ENCODE measurements at regions not wholly inside any gene's neighbourhood (a gene's known extent, or its start where the extent isn't known, plus 50 kb on each side); places are given as distances from the start of the nearest gene placed in this dataset.

- H2BK15ac ChIP-seq (replicated peaks; ENCODE audit: low read depth): no peak overlapping the region
- H3K4ac ChIP-seq (ENCODE audit: low read depth, low read length): no peak overlapping the region
- no peak overlapping the region for H3K9ac ChIP-seq (ENCODE audit: low read length)
- DNase-seq: no peak
- no peak overlapping the region for H3K56ac ChIP-seq (ENCODE audit: low read length)
- H3K18ac ChIP-seq (ENCODE audit: low read length): no peak overlapping the region
- H2BK120ac ChIP-seq (ENCODE audit: low read depth, low read length): no peak overlapping the region
- H3K79me1 ChIP-seq (ENCODE audit: low read length): no peaks in the 10 kb centered on the region
- no peak overlapping the region for H3K27ac ChIP-seq (ENCODE audit: low read depth, low read length)
- no peak overlapping the region for H2AK5ac ChIP-seq (ENCODE audit: low read length)
- peaks cover 3% of the 10 kb centered on the region for H3K4me1 ChIP-seq (ENCODE audit: control insufficient read depth, low read depth, low read length)
- H3K79me2 ChIP-seq (ENCODE audit: control insufficient read depth, insufficient read depth, low read length): no peaks in the 10 kb centered on the region
- no peak overlapping the region for H4K5ac ChIP-seq (ENCODE audit: low read length)
- no peak overlapping the region for H3K4me3 ChIP-seq (ENCODE audit: low read length)
- H3K4me2 ChIP-seq (ENCODE audit: low read length): no peak overlapping the region
- H4K8ac ChIP-seq (ENCODE audit: low read depth, low read length): no peak overlapping the region
- no CpG with 5 or more reads among the region's 3 CpGs for WGBS (ENCODE audit: extremely low coverage, insufficient coverage, low lambda C conversion rate)
- no peak overlapping the region for H3K23ac ChIP-seq (ENCODE audit: low read length)
- no peaks in the 10 kb centered on the region for H3K27me3 ChIP-seq (ENCODE audit: insufficient read depth, low read length, poor library complexity)
- no peak overlapping the region for H2BK5ac ChIP-seq (ENCODE audit: low read length)
- no peaks in the 10 kb centered on the region for H3K36me3 ChIP-seq (ENCODE audit: control insufficient read depth, insufficient read depth, low read length)
Observed at GRCh38 chr11:8740129-8740528, 57.5 kb downstream of the RPL27A start.

GRCh38 chr11:8744423-8744822 lies 61.8 kb downstream of the RPL27A start:
- H3K56ac ChIP-seq (ENCODE audit: low read length): no peak overlapping the region
- no peak overlapping the region for H3K4me2 ChIP-seq (ENCODE audit: low read length)
- H3K18ac ChIP-seq (ENCODE audit: low read length): no peak overlapping the region
- H3K79me1 ChIP-seq (ENCODE audit: low read length): no peaks in the 10 kb centered on the region
- no peak for DNase-seq
- no peak overlapping the region for H2BK15ac ChIP-seq (replicated peaks; ENCODE audit: low read depth)
- H3K27ac ChIP-seq (ENCODE audit: low read depth, low read length): no peak overlapping the region
- peaks cover 4% of the 10 kb centered on the region for H3K4me1 ChIP-seq (ENCODE audit: control insufficient read depth, low read depth, low read length)
- H3K27me3 ChIP-seq (ENCODE audit: insufficient read depth, low read length, poor library complexity): no peaks in the 10 kb centered on the region
- no peak overlapping the region for H4K8ac ChIP-seq (ENCODE audit: low read depth, low read length)
- no peak overlapping the region for H3K4ac ChIP-seq (ENCODE audit: low read depth, low read length)
- H3K79me2 ChIP-seq (ENCODE audit: control insufficient read depth, insufficient read depth, low read length): no peaks in the 10 kb centered on the region
- no peak overlapping the region for H2AK5ac ChIP-seq (ENCODE audit: low read length)
- H3K36me3 ChIP-seq (ENCODE audit: control insufficient read depth, insufficient read depth, low read length): no peaks in the 10 kb centered on the region
- H2BK5ac ChIP-seq (ENCODE audit: low read length): no peak overlapping the region
- no peak overlapping the region for H2BK120ac ChIP-seq (ENCODE audit: low read depth, low read length)
- no CpG with 5 or more reads among the region's 1 CpG for WGBS (ENCODE audit: extremely low coverage, insufficient coverage, low lambda C conversion rate)
- H3K23ac ChIP-seq (ENCODE audit: low read length): no peak overlapping the region
- no peak overlapping the region for H4K5ac ChIP-seq (ENCODE audit: low read length)
- H3K9ac ChIP-seq (ENCODE audit: low read length): no peak overlapping the region
- no peak overlapping the region for H3K4me3 ChIP-seq (ENCODE audit: low read length)

GRCh38 chr11:8745431-8746253 lies 63.0 kb downstream of the RPL27A start:
- no peak overlapping the region for H2BK15ac ChIP-seq (replicated peaks; ENCODE audit: low read depth)
- H2BK120ac ChIP-seq (ENCODE audit: low read depth, low read length): no peak overlapping the region
- no CpG with 5 or more reads among the region's 6 CpGs for WGBS (ENCODE audit: extremely low coverage, insufficient coverage, low lambda C conversion rate)
- H3K56ac ChIP-seq (ENCODE audit: low read length): peak overlapping the region; percentile 62
- H2AK5ac ChIP-seq (ENCODE audit: low read length): no peak overlapping the region
- no peak overlapping the region for H4K5ac ChIP-seq (ENCODE audit: low read length)
- H4K8ac ChIP-seq (ENCODE audit: low read depth, low read length): no peak overlapping the region
- no peak overlapping the region for H3K9ac ChIP-seq (ENCODE audit: low read length)
- peaks cover 4% of the 10 kb centered on the region for H3K4me1 ChIP-seq (ENCODE audit: control insufficient read depth, low read depth, low read length)
- H3K36me3 ChIP-seq (ENCODE audit: control insufficient read depth, insufficient read depth, low read length): no peaks in the 10 kb centered on the region
- peak; percentile 90 for DNase-seq
- H3K4me2 ChIP-seq (ENCODE audit: low read length): no peak overlapping the region
- peak overlapping the region; percentile 16 for H3K18ac ChIP-seq (ENCODE audit: low read length)
- peak overlapping the region; percentile 4 for H3K27ac ChIP-seq (ENCODE audit: low read depth, low read length)
- no peak overlapping the region for H2BK5ac ChIP-seq (ENCODE audit: low read length)
- H3K4me3 ChIP-seq (ENCODE audit: low read length): no peak overlapping the region
- H3K4ac ChIP-seq (ENCODE audit: low read depth, low read length): no peak overlapping the region
- H3K79me1 ChIP-seq (ENCODE audit: low read length): no peaks in the 10 kb centered on the region
- H3K23ac ChIP-seq (ENCODE audit: low read length): no peak overlapping the region
- no peaks in the 10 kb centered on the region for H3K27me3 ChIP-seq (ENCODE audit: insufficient read depth, low read length, poor library complexity)
- no peaks in the 10 kb centered on the region for H3K79me2 ChIP-seq (ENCODE audit: control insufficient read depth, insufficient read depth, low read length)

GRCh38 chr11:8746331-8746974 lies 63.9 kb downstream of the RPL27A start:
- H4K8ac ChIP-seq (ENCODE audit: low read depth, low read length): no peak overlapping the region
- no peak overlapping the region for H2BK5ac ChIP-seq (ENCODE audit: low read length)
- H3K4me1 ChIP-seq (ENCODE audit: control insufficient read depth, low read depth, low read length): peaks cover 4% of the 10 kb centered on the region
- H3K4me3 ChIP-seq (ENCODE audit: low read length): no peak overlapping the region
- no peaks in the 10 kb centered on the region for H3K79me2 ChIP-seq (ENCODE audit: control insufficient read depth, insufficient read depth, low read length)
- no peak overlapping the region for H4K5ac ChIP-seq (ENCODE audit: low read length)
- H3K4me2 ChIP-seq (ENCODE audit: low read length): no peak overlapping the region
- H3K27ac ChIP-seq (ENCODE audit: low read depth, low read length): no peak overlapping the region
- no peak overlapping the region for H3K23ac ChIP-seq (ENCODE audit: low read length)
- H2BK120ac ChIP-seq (ENCODE audit: low read depth, low read length): no peak overlapping the region
- WGBS (ENCODE audit: extremely low coverage, insufficient coverage, low lambda C conversion rate): no CpG with 5 or more reads among the region's 2 CpGs
- H3K4ac ChIP-seq (ENCODE audit: low read depth, low read length): no peak overlapping the region
- no peaks in the 10 kb centered on the region for H3K27me3 ChIP-seq (ENCODE audit: insufficient read depth, low read length, poor library complexity)
- peak overlapping the region; percentile 62 for H3K56ac ChIP-seq (ENCODE audit: low read length)
- no peak for DNase-seq
- H2AK5ac ChIP-seq (ENCODE audit: low read length): no peak overlapping the region
- no peak overlapping the region for H3K9ac ChIP-seq (ENCODE audit: low read length)
- no peak overlapping the region for H2BK15ac ChIP-seq (replicated peaks; ENCODE audit: low read depth)
- no peaks in the 10 kb centered on the region for H3K79me1 ChIP-seq (ENCODE audit: low read length)
- H3K36me3 ChIP-seq (ENCODE audit: control insufficient read depth, insufficient read depth, low read length): no peaks in the 10 kb centered on the region
- H3K18ac ChIP-seq (ENCODE audit: low read length): peak overlapping the region; percentile 16

GRCh38 chr11:8747173-8747572 lies 64.6 kb downstream of the RPL27A start:
- no peaks in the 10 kb centered on the region for H3K27me3 ChIP-seq (ENCODE audit: insufficient read depth, low read length, poor library complexity)
- no peak overlapping the region for H2BK120ac ChIP-seq (ENCODE audit: low read depth, low read length)
- H2BK15ac ChIP-seq (replicated peaks; ENCODE audit: low read depth): no peak overlapping the region
- no peak overlapping the region for H3K9ac ChIP-seq (ENCODE audit: low read length)
- no peak overlapping the region for H3K4ac ChIP-seq (ENCODE audit: low read depth, low read length)
- DNase-seq: no peak
- H3K79me2 ChIP-seq (ENCODE audit: control insufficient read depth, insufficient read depth, low read length): no peaks in the 10 kb centered on the region
- no peaks in the 10 kb centered on the region for H3K79me1 ChIP-seq (ENCODE audit: low read length)
- H3K27ac ChIP-seq (ENCODE audit: low read depth, low read length): no peak overlapping the region
- H3K4me3 ChIP-seq (ENCODE audit: low read length): no peak overlapping the region
- no peak overlapping the region for H3K23ac ChIP-seq (ENCODE audit: low read length)
- H3K56ac ChIP-seq (ENCODE audit: low read length): no peak overlapping the region
- no peak overlapping the region for H4K5ac ChIP-seq (ENCODE audit: low read length)
- H3K36me3 ChIP-seq (ENCODE audit: control insufficient read depth, insufficient read depth, low read length): no peaks in the 10 kb centered on the region
- no peak overlapping the region for H4K8ac ChIP-seq (ENCODE audit: low read depth, low read length)
- H2BK5ac ChIP-seq (ENCODE audit: low read length): no peak overlapping the region
- H2AK5ac ChIP-seq (ENCODE audit: low read length): no peak overlapping the region
- H3K4me2 ChIP-seq (ENCODE audit: low read length): no peak overlapping the region
- H3K4me1 ChIP-seq (ENCODE audit: control insufficient read depth, low read depth, low read length): peaks cover 4% of the 10 kb centered on the region
- H3K18ac ChIP-seq (ENCODE audit: low read length): no peak overlapping the region
